HG03039 (cell line): ENCODE measurements at regions not wholly inside any gene's neighbourhood (a gene's known extent, or its start where the extent isn't known, plus 50 kb on each side); places are given as distances from the start of the nearest gene placed in this dataset.

Experiments
- ATAC-seq: cut with Tn5 transposase; IDR thresholded peaks from one replicate; pipeline ENCODE4 v1.9.1; 2021; ENCODE audit warnings: mild to moderate bottlenecking, moderate library complexity; ENCODE audit not compliant: unreplicated experiment

- ATAC-seq = peak; percentile 80
Observed at GRCh38 chr12:24177889-24178288, 228.4 kb upstream of the SOX5 start.

DNA sequence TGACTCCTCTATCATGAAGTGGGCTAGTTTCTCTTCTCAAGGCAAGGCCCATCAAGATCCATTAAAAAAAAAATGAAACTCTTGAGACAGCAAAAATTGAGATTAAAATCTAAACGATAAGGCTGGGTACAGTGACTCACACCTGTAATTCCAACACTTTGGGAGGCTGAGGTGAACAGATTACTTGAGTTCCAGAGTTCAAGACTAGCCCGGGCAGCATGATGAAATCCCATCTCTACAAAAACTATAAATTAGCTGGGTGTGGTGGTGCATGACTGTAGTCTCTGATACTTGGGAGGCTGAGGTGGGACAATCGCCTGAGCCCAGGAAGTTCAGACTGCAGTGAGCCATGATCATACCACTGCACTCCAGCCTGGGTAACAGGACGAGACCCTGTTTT is 226.5 kb upstream of the SOX5 start:
- ATAC-seq = no peak

DNA sequence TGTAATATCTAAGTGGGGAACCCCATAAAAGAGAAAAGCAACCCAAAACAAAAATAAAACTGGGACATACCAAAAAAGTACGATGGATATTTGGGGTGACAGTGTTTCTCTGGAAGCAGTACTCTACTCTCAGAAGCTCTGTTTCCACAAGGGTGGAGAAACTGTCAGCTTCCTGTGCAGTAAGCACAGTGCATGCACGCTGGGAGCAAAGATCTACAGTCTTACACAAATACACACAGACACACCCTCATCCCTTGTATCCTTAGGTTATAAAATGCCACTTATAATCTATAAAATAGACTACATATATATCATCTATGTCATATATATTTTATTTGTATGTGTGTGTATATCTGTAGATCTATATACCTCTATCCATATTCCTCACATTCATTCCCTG is 225.8 kb upstream of the SOX5 start:
- ATAC-seq = no peak

- ATAC-seq = no peak
Observed at GRCh38 chr12:24173067-24173466, 223.6 kb upstream of the SOX5 start.

DNA sequence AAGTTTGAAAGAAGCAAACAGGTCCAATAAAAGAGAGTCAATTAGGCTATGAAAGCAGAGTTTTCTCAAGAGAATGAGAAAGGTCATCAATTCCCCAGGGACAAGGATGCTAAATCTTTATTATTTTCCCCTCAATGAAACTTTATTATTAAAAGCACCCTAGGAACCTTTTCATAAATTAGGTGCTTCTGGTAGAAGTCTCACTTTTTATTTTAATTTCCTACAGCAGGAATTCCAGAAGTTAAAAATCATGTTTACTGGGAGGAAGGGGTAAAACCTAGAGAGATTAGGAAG is 223.2 kb upstream of the SOX5 start:
- no peak for ATAC-seq

DNA sequence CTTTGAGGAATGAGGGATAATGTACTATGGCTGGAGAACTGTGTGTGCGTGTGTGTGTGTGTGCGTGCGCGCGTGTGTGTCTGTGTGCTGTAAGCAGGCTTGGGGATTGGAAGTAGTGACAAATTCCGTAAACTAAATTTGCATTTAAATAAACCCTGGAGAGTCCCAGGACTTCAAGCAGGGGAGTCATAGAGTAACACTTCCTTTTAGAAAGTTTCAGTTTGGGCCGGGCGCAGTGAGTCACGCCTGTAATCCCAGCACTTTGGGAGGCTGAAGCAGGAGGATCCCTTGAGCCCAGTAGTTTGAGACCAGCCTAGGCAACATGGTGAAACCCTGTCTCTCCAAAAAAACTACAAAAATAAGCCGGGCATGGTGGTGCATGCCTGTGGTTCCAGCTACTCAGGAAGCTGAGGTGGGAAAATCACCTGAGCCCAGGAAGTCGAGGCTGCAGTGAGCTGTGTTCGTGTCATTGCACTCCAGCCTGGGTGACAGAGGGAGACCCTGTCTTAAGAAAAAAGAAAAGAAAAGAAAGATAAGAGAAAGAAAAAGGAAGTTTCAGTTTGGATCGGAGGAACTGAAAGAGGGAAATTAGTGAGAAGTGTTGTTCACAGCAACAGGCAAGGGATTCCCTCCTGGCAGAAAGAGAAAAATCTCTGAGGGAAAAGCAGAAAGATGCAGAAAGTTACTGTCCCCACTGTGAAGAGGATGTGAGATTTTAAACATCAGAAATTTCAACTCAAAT is 222.7 kb upstream of the SOX5 start:
- peak; percentile 89 for ATAC-seq

- no peak for ATAC-seq
Observed at GRCh38 chr12:24155042-24155441, 205.6 kb upstream of the SOX5 start.

DNA sequence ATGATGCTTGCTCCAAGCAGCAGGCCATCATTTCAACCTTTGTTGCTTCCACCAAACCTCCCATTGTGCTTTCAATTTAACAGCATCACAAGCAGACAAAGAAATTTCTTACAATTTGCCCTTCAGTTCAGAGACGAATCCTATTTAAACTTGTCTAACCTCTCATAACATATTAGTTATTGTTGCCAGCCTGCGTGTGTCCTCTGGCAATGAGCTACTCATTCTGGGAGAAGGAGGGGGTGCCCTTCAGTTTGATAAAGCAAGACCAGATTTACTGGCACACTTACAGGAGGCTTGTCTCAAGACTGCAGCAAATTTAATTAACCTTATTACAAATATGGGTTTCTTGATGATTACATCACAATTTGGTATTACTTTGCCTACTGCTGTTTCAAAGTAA is 203.6 kb upstream of the SOX5 start:
- ATAC-seq = no peak

DNA sequence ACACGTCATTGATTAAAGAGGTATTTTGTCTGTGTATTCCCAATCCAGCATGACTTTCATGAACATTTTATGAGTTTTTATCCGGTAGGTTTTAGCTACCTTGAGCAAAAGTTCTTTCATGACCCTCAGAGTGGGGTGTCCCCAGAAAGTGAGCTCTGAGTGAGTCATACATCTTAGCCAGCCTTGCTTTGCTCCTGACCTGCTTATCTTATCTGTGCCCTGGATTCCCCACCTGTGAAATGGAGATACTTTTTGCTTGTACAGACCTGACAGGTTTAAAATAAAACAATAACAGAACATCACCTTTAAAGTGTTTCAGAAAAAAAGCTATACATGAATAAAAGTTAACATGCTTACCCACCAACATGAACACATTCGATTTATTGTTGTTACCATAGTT is 202.8 kb upstream of the SOX5 start:
- no peak for ATAC-seq

DNA sequence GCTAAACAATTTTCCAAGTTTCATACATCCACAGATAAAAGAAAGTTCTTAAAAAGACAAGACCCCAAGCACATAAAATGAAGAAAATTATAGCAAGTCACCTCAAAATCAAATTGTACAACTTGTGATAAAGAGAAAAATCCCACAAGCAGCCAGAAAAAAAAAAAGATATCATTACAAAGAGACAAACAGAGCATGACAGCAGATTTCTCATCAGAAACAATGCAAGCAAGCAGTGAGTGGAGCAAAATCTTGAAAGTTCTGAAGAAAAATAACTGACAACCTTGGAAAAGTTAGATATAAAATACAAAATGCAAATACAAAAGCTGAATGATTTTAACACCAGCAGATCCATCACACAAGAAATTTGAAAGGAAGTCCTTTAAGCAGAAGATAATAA is 194.5 kb upstream of the SOX5 start:
- ATAC-seq = no peak

DNA sequence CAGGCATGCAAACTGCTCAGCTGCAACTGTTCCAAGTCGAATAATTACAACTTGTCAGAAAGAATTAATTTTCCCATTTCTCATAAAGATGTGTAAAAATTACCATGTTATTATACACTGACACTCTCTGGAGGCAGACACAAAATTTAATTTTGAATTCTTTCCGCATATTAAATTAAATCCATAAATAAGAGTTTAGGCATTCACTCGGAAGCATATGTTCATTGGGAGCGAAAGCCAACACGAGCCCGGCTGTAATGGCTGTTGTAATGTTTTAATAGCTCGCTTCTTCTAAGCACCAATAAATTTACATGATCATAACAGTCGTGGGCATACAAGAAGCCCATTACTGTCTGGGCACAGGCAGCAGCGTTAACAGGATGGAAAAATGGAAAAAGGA is 189.6 kb upstream of the SOX5 start:
- no peak for ATAC-seq

- no peak for ATAC-seq
Observed at GRCh38 chr12:24138041-24138440, 188.6 kb upstream of the SOX5 start.

DNA sequence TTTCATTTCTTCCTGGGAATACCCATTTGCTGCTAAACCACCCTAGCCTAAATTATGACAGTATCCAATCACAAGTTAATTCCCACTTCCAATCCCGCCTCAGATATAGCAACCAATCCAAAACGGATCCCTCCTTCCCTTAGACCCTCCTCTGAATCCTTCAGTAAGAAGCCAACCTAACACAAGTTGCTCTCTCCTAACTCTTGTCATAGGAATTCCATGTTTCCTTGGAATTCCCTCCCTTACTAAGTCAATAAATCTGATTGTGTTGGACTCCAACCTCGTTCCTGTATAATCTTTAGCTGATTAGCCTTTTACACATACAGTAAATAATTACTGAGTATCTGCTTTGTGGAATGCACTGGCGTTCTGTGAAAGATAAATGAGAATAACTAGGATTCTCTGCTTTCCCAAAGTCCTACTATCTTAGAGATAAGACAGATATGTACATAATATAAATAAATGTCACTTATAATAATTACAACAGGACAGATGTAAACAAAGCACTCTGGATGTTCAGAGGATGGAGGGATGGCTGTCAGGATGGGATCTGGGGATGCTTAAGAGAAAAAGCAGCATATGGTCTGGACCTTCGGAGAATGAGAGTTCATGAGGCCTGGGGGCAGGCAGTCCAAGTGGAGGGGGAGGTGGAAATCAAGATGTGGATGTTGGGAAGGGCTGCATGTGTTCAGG is 185.8 kb upstream of the SOX5 start:
- no peak for ATAC-seq

- ATAC-seq = no peak
Observed at GRCh38 chr12:24134092-24134491, 184.6 kb upstream of the SOX5 start.

GRCh38 chr12:24133384-24133783 is 183.9 kb upstream of the SOX5 start:
- ATAC-seq = no peak

DNA sequence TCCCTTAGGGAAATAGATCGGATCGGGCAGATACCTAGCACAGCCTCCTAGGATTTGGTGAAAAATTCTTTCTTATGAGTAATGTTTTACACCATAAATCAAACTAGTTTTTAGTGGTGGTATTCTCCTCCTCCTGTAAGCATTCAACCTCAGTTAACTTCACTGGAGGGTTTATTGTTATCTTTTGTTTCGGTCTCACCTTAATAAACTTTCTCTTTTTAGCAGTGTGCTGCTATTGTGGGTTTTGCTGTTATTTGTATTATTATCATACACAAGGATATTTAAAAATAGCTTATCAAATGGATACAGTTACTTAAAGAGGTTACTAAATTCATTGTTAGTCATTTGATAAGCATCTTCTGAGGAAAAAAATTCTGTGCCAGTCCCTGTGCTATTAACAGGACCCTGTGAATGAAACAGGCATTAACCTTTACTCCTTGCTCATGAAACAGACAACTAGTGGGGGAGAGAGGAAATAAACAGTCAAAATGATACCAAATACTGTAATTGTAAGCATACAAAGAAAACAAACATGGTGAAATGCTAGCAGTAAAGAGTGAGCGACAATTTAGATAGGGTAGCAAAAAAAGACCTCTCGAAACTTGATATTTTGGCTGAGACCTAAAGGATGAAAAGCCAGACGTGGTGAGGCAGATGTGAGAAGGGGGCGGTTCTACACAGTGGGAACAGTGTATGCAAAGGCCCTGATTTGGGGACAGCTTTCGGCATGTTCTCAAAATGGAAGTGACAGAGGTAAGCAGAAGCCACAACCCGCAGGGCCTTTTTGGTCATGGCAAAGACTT is 178.7 kb upstream of the SOX5 start:
- peak; percentile 100 for ATAC-seq

GRCh38 chr12:24125280-24125679 is 175.8 kb upstream of the SOX5 start:
- ATAC-seq = no peak

- no peak for ATAC-seq
Observed at GRCh38 chr12:24121911-24122310, 172.4 kb upstream of the SOX5 start.

GRCh38 chr12:24118668-24119067 is 169.2 kb upstream of the SOX5 start:
- ATAC-seq = no peak

GRCh38 chr12:24116548-24116947 is 167.1 kb upstream of the SOX5 start:
- no peak for ATAC-seq

DNA sequence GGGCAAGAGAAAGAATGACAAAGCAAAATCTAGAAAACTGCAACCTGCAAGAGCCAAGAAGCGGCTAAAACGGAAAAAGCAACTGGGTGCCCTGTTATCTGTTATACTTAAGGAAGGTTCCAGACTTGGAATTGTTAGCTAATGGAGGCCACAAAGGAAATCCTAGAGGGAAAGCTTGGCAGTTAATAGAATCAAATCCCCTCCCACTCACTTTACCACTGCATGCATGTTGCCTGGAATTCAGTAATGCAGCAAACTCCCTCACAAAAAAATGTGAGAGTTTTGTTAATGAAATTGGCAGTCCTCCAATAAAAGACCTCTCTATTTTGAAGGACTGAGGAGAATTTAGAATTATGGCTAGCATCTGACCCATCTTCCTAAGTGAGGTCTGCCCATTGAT is 164.2 kb upstream of the SOX5 start:
- ATAC-seq = no peak

DNA sequence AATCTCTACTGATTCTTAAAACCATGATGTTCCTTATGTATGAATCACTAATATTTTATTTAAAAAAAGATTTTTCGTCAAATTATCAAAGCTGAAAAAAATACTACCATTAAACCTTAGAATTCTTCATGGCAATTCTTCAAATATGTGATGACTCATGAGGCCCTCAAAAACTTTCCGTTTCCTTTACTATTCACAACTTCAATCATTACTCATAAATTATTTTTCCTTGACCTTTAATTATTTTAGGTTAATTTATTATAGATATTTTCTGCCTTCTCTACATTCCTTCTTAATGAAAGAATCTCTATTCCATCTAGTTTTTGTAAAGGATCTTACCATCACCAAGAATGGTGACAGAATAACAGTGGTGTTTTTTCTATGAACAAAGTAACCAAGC is 162.1 kb upstream of the SOX5 start:
- no peak for ATAC-seq
